Progenitor cell of endocrine pancreas (in vitro differentiated cells): ENCODE measurements at regions not wholly inside any gene's neighbourhood (a gene's known extent, or its start where the extent isn't known, plus 50 kb on each side); places are given as distances from the start of the nearest gene placed in this dataset.
A peak's percentile ranks its signal among the peaks of the same experiment; 100 is the strongest.

Source experiments
- DNase-seq: peaks from one replicate; pipeline ENCODE4 v3.0.0; 2021; ENCODE audit warnings: low spot score; ENCODE audit not compliant: unreplicated experiment
- H3K27ac Mint-ChIP-seq: 2 replicates; pipeline ENCODE4 v1.8.0; 2021; ENCODE audit warnings: mild to moderate bottlenecking, moderate library complexity, mixed read lengths
- H3K27me3 Mint-ChIP-seq: 2 replicates; pipeline ENCODE4 v1.8.0; 2021; ENCODE audit warnings: mixed read lengths
- H3K36me3 Mint-ChIP-seq: 2 replicates; pipeline ENCODE4 v1.8.0; 2022; ENCODE audit warnings: mixed read lengths; ENCODE audit not compliant: insufficient read depth
- H3K4me1 Mint-ChIP-seq: 2 replicates; pipeline ENCODE4 v1.8.0; 2021; ENCODE audit warnings: low read depth, mixed read lengths
- H3K4me3 Mint-ChIP-seq: 2 replicates; pipeline ENCODE4 v1.8.0; 2021; ENCODE audit warnings: low read depth, mild to moderate bottlenecking, moderate library complexity, mixed read lengths
- H3K9me3 Mint-ChIP-seq: 2 replicates; pipeline ENCODE4 v1.8.0; 2021; ENCODE audit warnings: low read depth, mixed read lengths
- TF ChIP-seq, protein P1 (sequence below): fragments of 200-600 bp; sonication (generic); IDR thresholded peaks from one replicate; pipeline ENCODE4 v1.5.0; 2021; ENCODE audit warnings: antibody characterized with exemption, mild to moderate bottlenecking; ENCODE audit not compliant: unreplicated experiment

DNA sequence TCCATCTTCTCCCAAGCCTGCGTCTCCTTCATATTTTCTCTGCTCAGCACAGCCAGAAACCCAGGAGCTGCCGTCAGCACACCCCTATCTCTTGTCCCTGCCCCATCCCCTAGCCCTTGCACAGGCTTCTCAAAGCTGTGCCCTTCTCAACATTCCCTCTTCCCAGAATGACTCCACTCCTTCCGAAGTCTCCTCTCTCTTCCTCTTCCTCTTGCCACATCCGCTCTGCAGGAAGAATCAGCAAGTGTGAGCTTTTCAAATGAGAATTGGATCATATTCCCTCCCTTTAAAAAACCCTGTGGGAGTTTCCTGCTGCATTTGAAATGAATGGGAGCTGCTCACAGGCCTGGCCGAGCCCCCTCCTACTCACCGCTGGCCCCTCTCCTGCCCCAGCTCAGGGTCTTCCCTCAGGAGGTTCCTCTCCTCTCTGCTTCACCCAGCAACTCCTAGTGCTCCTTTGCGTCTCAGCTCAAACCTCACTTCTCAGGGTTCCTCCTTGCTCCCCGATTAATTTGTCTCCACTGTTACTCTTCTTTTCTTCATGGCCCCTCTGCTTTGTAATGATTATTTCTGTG lies 528.5 kb upstream of the CCDC196 start:
- Mint-ChIP-seq H3K4me1 (no peaks in the 10 kb centered on the region), H3K9me3 (no peaks in the 10 kb centered on the region), H3K27me3 (peaks cover 12% of the 10 kb centered on the region), H3K4me3 (no peak overlapping the region), H3K27ac (no peak overlapping the region), H3K36me3 (no peaks in the 10 kb centered on the region)
- DNase-seq, result no peak
- TF ChIP-seq, protein P1, sequence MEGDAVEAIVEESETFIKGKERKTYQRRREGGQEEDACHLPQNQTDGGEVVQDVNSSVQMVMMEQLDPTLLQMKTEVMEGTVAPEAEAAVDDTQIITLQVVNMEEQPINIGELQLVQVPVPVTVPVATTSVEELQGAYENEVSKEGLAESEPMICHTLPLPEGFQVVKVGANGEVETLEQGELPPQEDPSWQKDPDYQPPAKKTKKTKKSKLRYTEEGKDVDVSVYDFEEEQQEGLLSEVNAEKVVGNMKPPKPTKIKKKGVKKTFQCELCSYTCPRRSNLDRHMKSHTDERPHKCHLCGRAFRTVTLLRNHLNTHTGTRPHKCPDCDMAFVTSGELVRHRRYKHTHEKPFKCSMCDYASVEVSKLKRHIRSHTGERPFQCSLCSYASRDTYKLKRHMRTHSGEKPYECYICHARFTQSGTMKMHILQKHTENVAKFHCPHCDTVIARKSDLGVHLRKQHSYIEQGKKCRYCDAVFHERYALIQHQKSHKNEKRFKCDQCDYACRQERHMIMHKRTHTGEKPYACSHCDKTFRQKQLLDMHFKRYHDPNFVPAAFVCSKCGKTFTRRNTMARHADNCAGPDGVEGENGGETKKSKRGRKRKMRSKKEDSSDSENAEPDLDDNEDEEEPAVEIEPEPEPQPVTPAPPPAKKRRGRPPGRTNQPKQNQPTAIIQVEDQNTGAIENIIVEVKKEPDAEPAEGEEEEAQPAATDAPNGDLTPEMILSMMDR, result no peak

GRCh38 chr14:65958664-65959562 lies 527.3 kb upstream of the CCDC196 start:
- peaks cover 16% of the 10 kb centered on the region for H3K27me3 Mint-ChIP-seq
- no peaks in the 10 kb centered on the region for H3K4me1 Mint-ChIP-seq
- DNase-seq, result no peak
- no peak overlapping the region for H3K27ac Mint-ChIP-seq
- H3K4me3 Mint-ChIP-seq, result no peak overlapping the region
- TF ChIP-seq, protein P1, result peak; percentile 64
- H3K9me3 Mint-ChIP-seq, result no peaks in the 10 kb centered on the region
- no peaks in the 10 kb centered on the region for H3K36me3 Mint-ChIP-seq

- no peak for DNase-seq
- Mint-ChIP-seq H3K27me3 (peaks cover 16% of the 10 kb centered on the region), H3K27ac (no peak overlapping the region), H3K36me3 (no peaks in the 10 kb centered on the region), H3K4me1 (no peaks in the 10 kb centered on the region), H3K4me3 (no peak overlapping the region), H3K9me3 (no peaks in the 10 kb centered on the region)
- TF ChIP-seq, protein P1, result peak; percentile 5
Measured at GRCh38 chr14:65959563-65960024, 526.6 kb upstream of the CCDC196 start.

DNA sequence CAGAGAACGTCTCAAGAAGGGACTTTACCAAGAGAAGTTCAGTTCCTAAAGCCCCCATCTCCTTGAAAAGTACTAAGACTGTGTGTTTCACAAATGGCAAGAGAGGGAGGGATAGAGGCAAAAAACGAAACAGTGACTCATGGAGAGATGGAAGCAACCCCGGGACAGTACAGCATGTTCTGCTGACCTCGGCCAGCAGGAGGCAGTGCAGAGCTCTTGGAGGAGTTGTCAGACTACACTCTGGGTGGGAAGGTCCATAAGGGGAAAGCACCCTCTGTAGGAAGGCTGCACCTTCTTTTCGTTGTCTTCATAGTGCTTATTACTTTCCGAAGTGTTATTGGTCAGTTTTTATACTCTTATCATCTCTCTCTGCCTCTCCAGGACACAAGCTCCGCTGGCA lies 525.2 kb upstream of the CCDC196 start:
- Mint-ChIP-seq H3K27me3 (peaks cover 20% of the 10 kb centered on the region), H3K27ac (no peak overlapping the region), H3K36me3 (no peaks in the 10 kb centered on the region), H3K4me3 (no peak overlapping the region), H3K4me1 (no peaks in the 10 kb centered on the region), H3K9me3 (no peaks in the 10 kb centered on the region)
- DNase-seq, result peak; percentile 39
- TF ChIP-seq, protein P1, result peak; percentile 64

- TF ChIP-seq, protein P1, result no peak
- Mint-ChIP-seq H3K27ac (no peak overlapping the region), H3K36me3 (no peaks in the 10 kb centered on the region), H3K4me3 (no peak overlapping the region), H3K9me3 (no peaks in the 10 kb centered on the region), H3K27me3 (peaks cover 24% of the 10 kb centered on the region), H3K4me1 (no peaks in the 10 kb centered on the region)
- no peak for DNase-seq
Measured at GRCh38 chr14:65962952-65963351, 523.2 kb upstream of the CCDC196 start.
